Spleen (tissue), 11 donors: ENCODE measurements at regions not wholly inside any gene's neighbourhood (a gene's known extent, or its start where the extent isn't known, plus 50 kb on each side); places are given as distances from the start of the nearest gene placed in this dataset.
"Not testable (repeated sequence)": the region's sequence is repeated elsewhere in the genome, so short reads cannot be mapped to it uniquely, and the experiment has no call there.

Source experiments
- DNase-seq: peaks from one replicate; pipeline ENCODE4 v3.0.0-alpha.2; 2020
- H3K27ac ChIP-seq, 8 donors: fragments of 200-600 bp; sonication (generic) in 7 of 8; 1 replicate in 4 of 8; 2 replicates in 4 of 8; pipeline versions ENCODE4 v1.5.0 to v1.8.0; 2016 to 2021; ENCODE audit warnings: inconsistent platforms in 4 of 8, mild to moderate bottlenecking in 4 of 8, moderate library complexity in 1 of 8
- H3K27me3 ChIP-seq, 7 donors: fragments of 200-600 bp; sonication (generic) in 6 of 7; replicated peaks in 1 of 7; 1 replicate in 4 of 7; 2 replicates in 3 of 7; pipeline versions ENCODE4 v1.5.0 to v1.8.0; 2016 to 2021; ENCODE audit warnings: inconsistent platforms in 3 of 7, mild to moderate bottlenecking in 1 of 7
- H3K36me3 ChIP-seq, 6 donors: fragments of 200-600 bp; sonication (generic) in 5 of 6; 1 replicate in 4 of 6; 2 replicates in 2 of 6; pipeline versions ENCODE4 v1.5.0 to v1.8.0; 2016 to 2021; ENCODE audit warnings: inconsistent platforms in 2 of 6
- H3K4me1 ChIP-seq, 6 donors: fragments of 200-600 bp; sonication (generic) in 5 of 6; 1 replicate in 3 of 6; 2 replicates in 3 of 6; pipeline versions ENCODE4 v1.5.0 to v1.8.0; 2016 to 2021; ENCODE audit warnings: inconsistent platforms in 3 of 6
- H3K4me3 ChIP-seq, 8 donors: fragments of 200-600 bp; sonication (generic) in 7 of 8; 1 replicate in 4 of 8; 2 replicates in 4 of 8; pipeline versions ENCODE4 v1.5.0 to v1.8.0; 2016 to 2021; ENCODE audit warnings: inconsistent platforms in 4 of 8, mild to moderate bottlenecking in 4 of 8, moderate library complexity in 2 of 8
- H3K9me3 ChIP-seq, 8 donors: fragments of 200-600 bp; sonication (generic) in 7 of 8; 1 replicate in 4 of 8; 2 replicates in 4 of 8; pipeline versions ENCODE4 v1.5.0 to v1.8.0; 2016 to 2021; ENCODE audit warnings: inconsistent platforms in 4 of 8
- POLR2A ChIP-seq, 3 donors: fragments of 450-650 bp; IDR thresholded peaks; one replicate each; pipeline ENCODE4 v1.5.1; 2017; ENCODE audit warnings: antibody characterized with exemption in 3 of 3, mild to moderate bottlenecking in 1 of 3
- POLR2AphosphoS5 ChIP-seq, 3 donors: sonication (generic); formaldehyde crosslinking; IDR thresholded peaks; one replicate each; pipeline ENCODE4 v1.5.1; 2017; ENCODE audit warnings: antibody characterized with exemption in 3 of 3
- WGBS, 5 donors: extraction: QIAGEN DNeasy Blood & Tissue Kit in 3 of 5; methylation state at CpG; one replicate each; pipeline versions ENCODE4 v1.1.5 to v1.1.7; 2013 to 2018; 5-methylcytosine and 5-hydroxymethylcytosine counted together
- intact Hi-C: fragments of 100-400 bp; cut with DNase I; formaldehyde crosslinking; loops from one replicate; pipeline ENCODE4 v1.15.0; 2023; ENCODE audit warnings: low total_unique reads
- TF ChIP-seq, protein P1 (sequence below), 11 experiments: fragments of 200-600 bp in 7 of 11; fragments of 450-650 bp in 4 of 11; sonication (generic) in 4 of 11; IDR thresholded peaks in 8 of 11; conservative IDR thresholded peaks in 3 of 11; 1 replicate in 7 of 11; 2 replicates in 4 of 11; pipeline versions ENCODE4 v1.4.0 to v1.8.0; 2016 to 2021; ENCODE audit warnings: antibody characterized with exemption in 11 of 11, inconsistent platforms in 4 of 11, mild to moderate bottlenecking in 1 of 11
- donor health status: healthy with polysubstance abuse.
- donor health status: DM: no; HTN: no; CAD: no; lungs with moderate emphysema.
- donor health status: DM: no; HTN: no; CAD: no.
- donor health status: Bipolar disorder and iron deficiency.
- donor health status: healthy.
- donor health status: DM: no; HTN: no; CAD: no.
- donor health status: DM: yes; HTN: yes; CAD: no.

DNA sequence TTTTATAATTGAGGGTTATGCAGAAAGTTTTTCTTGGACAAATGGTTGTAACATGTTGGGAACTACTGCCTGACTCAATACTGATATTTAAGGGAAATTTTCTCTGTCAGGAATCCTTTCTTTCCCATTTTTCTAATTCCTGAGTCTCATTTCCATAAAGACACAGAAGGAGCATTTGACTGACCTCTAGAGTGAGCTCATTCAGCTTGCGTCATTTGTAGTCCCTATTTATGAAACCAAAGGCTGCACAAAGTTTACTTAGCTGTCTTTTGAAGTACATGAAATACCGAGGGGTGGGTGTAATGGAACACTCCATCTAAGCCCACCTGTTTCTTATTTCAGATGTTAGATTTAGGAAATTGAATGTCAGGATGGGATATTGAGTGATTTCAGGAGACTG, 359.5 kb upstream of the C11orf87 start:
- no peak overlapping the region for H3K4me3 ChIP-seq
- TF ChIP-seq POLR2A (IDR thresholded peaks at IDR 0.05) (no peak), POLR2AphosphoS5 (IDR thresholded peaks at IDR 0.05) (no peak)
- TF ChIP-seq, protein P1, sequence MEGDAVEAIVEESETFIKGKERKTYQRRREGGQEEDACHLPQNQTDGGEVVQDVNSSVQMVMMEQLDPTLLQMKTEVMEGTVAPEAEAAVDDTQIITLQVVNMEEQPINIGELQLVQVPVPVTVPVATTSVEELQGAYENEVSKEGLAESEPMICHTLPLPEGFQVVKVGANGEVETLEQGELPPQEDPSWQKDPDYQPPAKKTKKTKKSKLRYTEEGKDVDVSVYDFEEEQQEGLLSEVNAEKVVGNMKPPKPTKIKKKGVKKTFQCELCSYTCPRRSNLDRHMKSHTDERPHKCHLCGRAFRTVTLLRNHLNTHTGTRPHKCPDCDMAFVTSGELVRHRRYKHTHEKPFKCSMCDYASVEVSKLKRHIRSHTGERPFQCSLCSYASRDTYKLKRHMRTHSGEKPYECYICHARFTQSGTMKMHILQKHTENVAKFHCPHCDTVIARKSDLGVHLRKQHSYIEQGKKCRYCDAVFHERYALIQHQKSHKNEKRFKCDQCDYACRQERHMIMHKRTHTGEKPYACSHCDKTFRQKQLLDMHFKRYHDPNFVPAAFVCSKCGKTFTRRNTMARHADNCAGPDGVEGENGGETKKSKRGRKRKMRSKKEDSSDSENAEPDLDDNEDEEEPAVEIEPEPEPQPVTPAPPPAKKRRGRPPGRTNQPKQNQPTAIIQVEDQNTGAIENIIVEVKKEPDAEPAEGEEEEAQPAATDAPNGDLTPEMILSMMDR (IDR thresholded peaks at IDR 0.05 in 8 of 11, conservative IDR thresholded peaks at IDR 0.05 in 3 of 11) = no peak
- no peak overlapping the region for H3K27ac ChIP-seq
- intact Hi-C loops = no loop called here
- H3K27me3 ChIP-seq = peaks cover 0 to 2% (median 0%) of the 10 kb centered on the region in 7 donors
- 62 to 89% (median 83%) methylated on average over 2 of the region's 2 CpGs for WGBS, 5 donors
- no peak for DNase-seq
- H3K36me3 ChIP-seq = no peaks in the 10 kb centered on the region
- H3K4me1 ChIP-seq = no peaks in the 10 kb centered on the region
- no peaks in the 10 kb centered on the region for H3K9me3 ChIP-seq

DNA sequence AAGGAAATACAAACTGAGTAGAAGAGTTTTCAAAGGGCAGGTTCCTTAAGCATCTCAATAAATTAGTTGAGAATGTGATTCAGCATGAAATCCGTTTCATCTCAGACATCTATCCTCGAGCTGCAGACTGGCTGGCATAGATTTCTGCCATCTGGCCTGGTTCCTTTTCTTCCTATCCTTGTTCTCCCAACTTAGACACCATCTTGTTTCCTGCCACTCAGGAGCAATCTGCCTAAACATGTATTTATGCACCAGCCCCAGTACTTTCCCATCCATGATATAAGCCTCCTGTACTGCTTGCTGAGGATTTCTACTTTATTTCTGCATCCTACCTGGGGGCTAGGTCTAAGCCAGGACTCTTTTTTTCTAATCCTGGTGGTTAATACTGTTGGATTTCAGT, 359.1 kb upstream of the C11orf87 start:
- no peaks in the 10 kb centered on the region for H3K9me3 ChIP-seq
- H3K36me3 ChIP-seq = no peaks in the 10 kb centered on the region
- no peak overlapping the region for H3K27ac ChIP-seq
- WGBS, 5 donors = 59 to 83% (median 75%) methylated on average over 2 of the region's 2 CpGs
- DNase-seq = no peak
- TF ChIP-seq, protein P1 (IDR thresholded peaks at IDR 0.05 in 8 of 11, conservative IDR thresholded peaks at IDR 0.05 in 3 of 11) = no peak
- intact Hi-C loops = no loop called here
- no peak overlapping the region for H3K4me3 ChIP-seq
- no peaks in the 10 kb centered on the region for H3K4me1 ChIP-seq
- H3K27me3 ChIP-seq = peaks cover 0 to under 1% (median 0%) of the 10 kb centered on the region in 7 donors

DNA sequence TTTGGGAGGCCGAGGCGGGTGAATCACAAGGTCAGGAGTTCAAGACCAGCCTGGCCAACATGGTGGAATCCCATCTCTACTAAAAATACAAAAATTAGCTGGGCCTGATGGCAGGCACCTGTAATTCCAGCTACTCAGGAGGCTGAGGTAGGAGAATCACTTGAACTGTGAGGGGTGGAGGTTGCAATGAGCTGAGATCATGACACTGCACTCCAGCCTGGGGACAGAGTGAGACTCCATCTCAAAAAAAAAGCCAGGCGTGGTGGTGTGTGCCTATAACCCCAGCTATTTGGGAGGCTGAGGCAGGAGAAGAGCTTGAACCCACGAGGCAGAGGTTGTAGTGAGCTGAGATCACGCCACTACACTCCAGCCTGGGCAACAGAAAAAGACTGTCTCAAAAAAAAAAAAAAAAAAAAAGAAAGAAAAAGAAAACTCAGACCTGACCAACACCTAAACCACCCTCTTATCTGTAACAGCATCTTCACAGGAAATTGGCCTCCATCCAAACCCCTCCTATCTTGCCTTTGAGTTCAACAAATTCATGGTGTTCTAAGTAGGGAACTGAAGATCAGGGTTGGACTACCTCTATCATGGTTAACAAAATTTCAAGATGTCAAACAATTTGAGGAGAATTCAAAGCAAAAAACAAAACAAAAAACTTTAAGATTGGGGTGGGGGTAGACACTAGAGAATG, 357.2 kb upstream of the C11orf87 start:
- WGBS, 5 donors = 65 to 85% (median 75%) methylated on average over 5 of the region's 5 CpGs
- H3K27me3 ChIP-seq, intact Hi-C loops, DNase-seq, H3K4me3 ChIP-seq, H3K27ac ChIP-seq, H3K36me3 ChIP-seq, H3K9me3 ChIP-seq, H3K4me1 ChIP-seq: not testable (repeated sequence)

DNA sequence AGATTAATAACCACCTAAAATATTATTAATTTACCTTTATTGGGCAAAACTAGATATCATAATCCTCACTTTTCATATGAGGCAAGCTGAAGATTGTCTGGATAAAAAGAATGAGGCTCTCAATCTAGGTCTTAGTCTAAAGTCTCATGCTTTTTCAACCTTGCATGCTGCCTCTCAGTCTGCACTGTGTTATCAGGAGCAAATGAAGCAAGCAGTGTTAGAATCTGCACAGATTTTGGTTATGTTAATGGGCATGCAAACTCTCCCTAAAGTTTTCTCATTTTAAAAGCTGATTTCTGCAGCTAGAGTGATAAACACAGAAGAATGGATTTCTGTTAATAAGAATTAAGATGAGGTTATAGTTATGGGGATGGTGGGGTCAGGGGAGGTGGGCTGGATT, 350.7 kb upstream of the C11orf87 start:
- intact Hi-C loops = no loop called here
- no peaks in the 10 kb centered on the region for H3K27me3 ChIP-seq
- H3K4me1 ChIP-seq = no peaks in the 10 kb centered on the region
- no peak for DNase-seq
- no peak for TF ChIP-seq POLR2A (IDR thresholded peaks at IDR 0.05)
- TF ChIP-seq, protein P1 (IDR thresholded peaks at IDR 0.05 in 8 of 11, conservative IDR thresholded peaks at IDR 0.05 in 3 of 11) = no peak
- no peak for TF ChIP-seq POLR2AphosphoS5 (IDR thresholded peaks at IDR 0.05)
- no peak overlapping the region for H3K4me3 ChIP-seq
- no peaks in the 10 kb centered on the region for H3K36me3 ChIP-seq
- H3K27ac ChIP-seq = no peak overlapping the region
- peaks cover 0 to 22% (median 12%) of the 10 kb centered on the region in 8 donors for H3K9me3 ChIP-seq
